ENCODE measurements at regions not wholly inside any gene's neighbourhood (a gene's known extent, or its start where the extent isn't known, plus 50 kb on each side); places are given as distances from the start of the nearest gene placed in this dataset.

DNA sequence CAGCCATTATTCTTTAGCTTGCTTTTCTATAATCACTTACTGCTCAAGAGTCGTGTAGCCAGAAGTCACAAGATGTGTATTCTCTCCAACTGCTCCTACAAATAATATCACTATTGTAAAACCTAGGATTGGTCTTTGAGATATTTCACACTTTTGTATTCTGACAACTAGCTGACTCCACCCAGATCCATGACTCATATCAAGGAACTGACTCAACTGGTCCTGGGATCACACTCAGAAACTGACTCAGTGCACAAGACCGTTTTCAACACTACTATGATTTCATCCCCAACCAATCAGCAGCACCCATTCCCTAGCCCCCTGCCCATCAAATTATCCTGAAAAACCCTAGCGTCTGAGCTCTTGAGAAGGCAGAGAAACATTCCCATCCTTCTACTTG lies 56.5 kb upstream of the ORC5 start:
- H3K27me3 ChIP-seq (ENCODE audit: insufficient read depth, low read length): no peaks in the 10 kb centered on the region
- no peak overlapping the region for H2AFZ ChIP-seq (ENCODE audit: low read length)
- H3K4me3 ChIP-seq (ENCODE audit: insufficient read depth, low read length): no peak overlapping the region
- TF ChIP-seq, protein P1, sequence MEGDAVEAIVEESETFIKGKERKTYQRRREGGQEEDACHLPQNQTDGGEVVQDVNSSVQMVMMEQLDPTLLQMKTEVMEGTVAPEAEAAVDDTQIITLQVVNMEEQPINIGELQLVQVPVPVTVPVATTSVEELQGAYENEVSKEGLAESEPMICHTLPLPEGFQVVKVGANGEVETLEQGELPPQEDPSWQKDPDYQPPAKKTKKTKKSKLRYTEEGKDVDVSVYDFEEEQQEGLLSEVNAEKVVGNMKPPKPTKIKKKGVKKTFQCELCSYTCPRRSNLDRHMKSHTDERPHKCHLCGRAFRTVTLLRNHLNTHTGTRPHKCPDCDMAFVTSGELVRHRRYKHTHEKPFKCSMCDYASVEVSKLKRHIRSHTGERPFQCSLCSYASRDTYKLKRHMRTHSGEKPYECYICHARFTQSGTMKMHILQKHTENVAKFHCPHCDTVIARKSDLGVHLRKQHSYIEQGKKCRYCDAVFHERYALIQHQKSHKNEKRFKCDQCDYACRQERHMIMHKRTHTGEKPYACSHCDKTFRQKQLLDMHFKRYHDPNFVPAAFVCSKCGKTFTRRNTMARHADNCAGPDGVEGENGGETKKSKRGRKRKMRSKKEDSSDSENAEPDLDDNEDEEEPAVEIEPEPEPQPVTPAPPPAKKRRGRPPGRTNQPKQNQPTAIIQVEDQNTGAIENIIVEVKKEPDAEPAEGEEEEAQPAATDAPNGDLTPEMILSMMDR (IDR thresholded peaks at IDR 0.05; ENCODE audit: extremely low read depth, low read depth, low read length): no peak
- no peaks in the 10 kb centered on the region for H4K20me1 ChIP-seq (ENCODE audit: insufficient read depth, low read length)
- peak; percentile 34 for DNase-seq (ENCODE audit: insufficient read length, low spot score, missing footprints)
- H3K4me2 ChIP-seq (ENCODE audit: insufficient read depth, low read length): no peak overlapping the region
- H3K36me3 ChIP-seq (ENCODE audit: insufficient read depth, low read length): no peaks in the 10 kb centered on the region
- H3K4me1 ChIP-seq (ENCODE audit: insufficient read depth, low read length): no peaks in the 10 kb centered on the region
- no peak overlapping the region for H3K27ac ChIP-seq (ENCODE audit: low read depth, low read length)
- no peaks in the 10 kb centered on the region for H3K9me3 ChIP-seq (ENCODE audit: low read depth, low read length)
- no peaks in the 10 kb centered on the region for H3K79me2 ChIP-seq (ENCODE audit: insufficient read depth, low read length)

DNA sequence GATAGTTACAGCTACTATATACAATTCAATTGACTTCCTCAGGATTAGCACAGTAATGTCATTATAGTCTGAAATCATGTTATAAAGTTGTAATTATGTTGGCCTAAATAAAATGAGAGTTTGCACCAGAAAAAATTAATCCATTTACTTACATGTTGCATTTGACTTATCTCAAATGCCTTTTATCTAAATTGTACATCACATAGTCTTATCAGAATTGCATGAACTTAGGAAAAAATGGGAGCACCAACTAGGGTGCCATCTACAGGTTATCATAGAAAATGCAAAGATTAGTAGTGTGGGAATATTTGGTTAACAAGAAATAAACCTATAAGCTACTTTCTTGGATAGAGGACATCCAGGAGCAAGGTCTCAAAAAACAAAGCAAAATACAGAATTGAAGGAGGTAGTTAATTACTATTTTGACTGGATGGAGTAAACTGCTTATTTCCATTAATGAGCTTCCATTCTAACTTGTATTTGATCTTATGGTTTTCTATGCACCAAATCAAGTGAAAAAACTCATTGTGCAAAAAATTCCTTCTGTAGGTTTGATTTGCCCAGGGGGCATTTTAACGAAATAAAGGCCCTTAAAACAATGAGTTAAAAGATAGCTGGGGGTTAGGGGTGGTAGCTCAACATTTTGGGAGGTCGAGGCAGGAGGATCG lies 60.0 kb upstream of the ORC5 start:
- Histone ChIP-seq H3K27me3 (ENCODE audit: insufficient read depth, low read length) (no peaks in the 10 kb centered on the region), H3K4me1 (ENCODE audit: insufficient read depth, low read length) (no peaks in the 10 kb centered on the region), H2AFZ (ENCODE audit: low read length) (no peak overlapping the region), H3K36me3 (ENCODE audit: insufficient read depth, low read length) (no peaks in the 10 kb centered on the region), H4K20me1 (ENCODE audit: insufficient read depth, low read length) (no peaks in the 10 kb centered on the region), H3K4me2 (ENCODE audit: insufficient read depth, low read length) (no peak overlapping the region), H3K9me3 (ENCODE audit: low read depth, low read length) (no peaks in the 10 kb centered on the region), H3K27ac (ENCODE audit: low read depth, low read length) (no peak overlapping the region), H3K79me2 (ENCODE audit: insufficient read depth, low read length) (no peaks in the 10 kb centered on the region), H3K4me3 (ENCODE audit: insufficient read depth, low read length) (no peak overlapping the region)
- DNase-seq (ENCODE audit: insufficient read length, low spot score, missing footprints): peak; percentile 15
- TF ChIP-seq, protein P1 (IDR thresholded peaks at IDR 0.05; ENCODE audit: extremely low read depth, low read depth, low read length): peak; percentile 60

DNA sequence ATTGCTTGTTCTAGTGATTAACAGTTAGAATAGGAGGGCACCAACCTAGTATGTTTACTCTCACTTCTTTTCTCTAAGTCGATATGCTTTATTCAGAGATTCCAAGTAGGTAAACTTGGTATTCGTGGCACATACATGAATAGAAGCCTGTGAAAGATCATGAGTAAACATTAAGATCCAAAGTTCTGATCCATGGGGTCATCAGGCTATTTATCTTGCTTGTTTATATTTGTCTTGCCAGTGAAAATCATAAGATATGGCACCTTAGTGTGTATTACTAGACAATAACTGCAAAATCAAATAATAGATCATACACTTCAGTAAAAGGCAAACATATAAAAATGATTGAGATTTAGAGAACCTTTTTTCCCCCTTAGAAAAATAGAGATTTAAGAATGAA lies 56.5 kb upstream of the LHFPL3 start:
- TF ChIP-seq, protein P1 (IDR thresholded peaks at IDR 0.05; ENCODE audit: extremely low read depth, low read depth, low read length): no peak
- DNase-seq (ENCODE audit: insufficient read length, low spot score, missing footprints): no peak
- no peak overlapping the region for H3K4me2 ChIP-seq (ENCODE audit: insufficient read depth, low read length)
- H3K79me2 ChIP-seq (ENCODE audit: insufficient read depth, low read length): no peaks in the 10 kb centered on the region
- H3K9me3 ChIP-seq (ENCODE audit: low read depth, low read length): no peaks in the 10 kb centered on the region
- H3K27ac ChIP-seq (ENCODE audit: low read depth, low read length): no peak overlapping the region
- H3K36me3 ChIP-seq (ENCODE audit: insufficient read depth, low read length): no peaks in the 10 kb centered on the region
- H3K27me3 ChIP-seq (ENCODE audit: insufficient read depth, low read length): no peaks in the 10 kb centered on the region
- no peaks in the 10 kb centered on the region for H3K4me1 ChIP-seq (ENCODE audit: insufficient read depth, low read length)
- H4K20me1 ChIP-seq (ENCODE audit: insufficient read depth, low read length): no peaks in the 10 kb centered on the region
- H2AFZ ChIP-seq (ENCODE audit: low read length): no peak overlapping the region
- no peak overlapping the region for H3K4me3 ChIP-seq (ENCODE audit: insufficient read depth, low read length)

DNA sequence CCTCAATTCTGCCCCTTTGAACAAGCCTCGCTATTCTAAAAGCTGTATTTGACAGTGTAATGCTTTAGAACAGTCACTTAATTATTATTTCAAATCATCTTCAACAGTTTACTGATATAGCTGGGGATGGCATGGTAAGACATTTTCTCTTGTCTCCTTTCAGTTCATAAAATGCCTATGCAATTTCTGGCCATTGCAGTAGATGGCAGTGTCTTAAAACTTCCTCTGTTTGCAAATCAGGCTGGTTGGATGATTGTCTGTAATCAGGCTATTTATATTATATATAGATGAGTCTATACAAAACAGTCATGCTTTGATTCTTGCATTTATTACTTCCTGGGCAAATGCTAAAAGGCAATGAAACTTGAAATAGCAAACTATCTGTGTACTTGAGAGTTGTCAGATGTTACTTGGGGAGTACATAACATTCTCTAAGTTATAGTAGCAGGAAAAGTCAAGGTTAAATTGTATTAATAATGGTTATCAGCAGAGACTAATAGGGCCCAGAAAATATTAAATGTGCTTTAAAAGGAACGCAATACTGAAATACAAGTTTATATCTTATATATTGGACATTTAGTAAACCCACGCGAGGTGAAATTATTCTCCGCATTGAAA lies 55.5 kb upstream of the LHFPL3 start:
- Histone ChIP-seq H3K9me3 (ENCODE audit: low read depth, low read length) (no peaks in the 10 kb centered on the region), H4K20me1 (ENCODE audit: insufficient read depth, low read length) (no peaks in the 10 kb centered on the region), H3K4me1 (ENCODE audit: insufficient read depth, low read length) (no peaks in the 10 kb centered on the region), H3K27ac (ENCODE audit: low read depth, low read length) (no peak overlapping the region), H3K4me2 (ENCODE audit: insufficient read depth, low read length) (no peak overlapping the region), H3K4me3 (ENCODE audit: insufficient read depth, low read length) (no peak overlapping the region), H3K27me3 (ENCODE audit: insufficient read depth, low read length) (no peaks in the 10 kb centered on the region), H3K79me2 (ENCODE audit: insufficient read depth, low read length) (no peaks in the 10 kb centered on the region), H3K36me3 (ENCODE audit: insufficient read depth, low read length) (no peaks in the 10 kb centered on the region), H2AFZ (ENCODE audit: low read length) (peak overlapping the region; percentile 57)
- no peak for DNase-seq (ENCODE audit: insufficient read length, low spot score, missing footprints)
- TF ChIP-seq, protein P1 (IDR thresholded peaks at IDR 0.05; ENCODE audit: extremely low read depth, low read depth, low read length): peak; percentile 67
